ENCODE measurements at regions not wholly inside any gene's neighbourhood (a gene's known extent, or its start where the extent isn't known, plus 50 kb on each side); places are given as distances from the start of the nearest gene placed in this dataset.
"Not testable (repeated sequence)": the region's sequence is repeated elsewhere in the genome, so short reads cannot be mapped to it uniquely, and the experiment has no call there.

- no peak for DNase-seq (ENCODE audit: low read depth in 6 of 9, low spot score in 9 of 9)
- Histone ChIP-seq H3K9me3 (ENCODE audit: control insufficient read depth in 2 of 2, insufficient read depth in 1 of 2, low read length in 1 of 2) (peaks cover 0 to 3% of the 10 kb centered on the region in 2 donors), H3K36me3 (ENCODE audit: control insufficient read depth in 2 of 2, insufficient read depth in 2 of 2, low read length in 1 of 2) (no peaks in the 10 kb centered on the region), H3K27ac (ENCODE audit: low read depth in 1 of 2, low read length in 1 of 2) (no peak overlapping the region), H3K4me1 (ENCODE audit: control insufficient read depth in 2 of 2, insufficient read depth in 2 of 2, low read length in 2 of 2) (no peaks in the 10 kb centered on the region), H3K4me3 (ENCODE audit: low read length in 2 of 2) (no peak overlapping the region), H3K27me3 (ENCODE audit: control insufficient read depth in 2 of 2, insufficient read depth in 1 of 2, low read length in 1 of 2) (no peaks in the 10 kb centered on the region)
- WGBS, result 69% methylated on average over 2 of the region's 2 CpGs
These were observed 888.8 kb upstream of the SOX11 start for GRCh38 chr2:4803396-4803795.

- H3K36me3 ChIP-seq (ENCODE audit: control insufficient read depth in 2 of 2, insufficient read depth in 2 of 2, low read length in 1 of 2); H3K4me3 ChIP-seq (ENCODE audit: low read length in 2 of 2); H3K9me3 ChIP-seq (ENCODE audit: control insufficient read depth in 2 of 2, insufficient read depth in 1 of 2, low read length in 1 of 2); H3K4me1 ChIP-seq (ENCODE audit: control insufficient read depth in 2 of 2, insufficient read depth in 2 of 2, low read length in 2 of 2); H3K27me3 ChIP-seq (ENCODE audit: control insufficient read depth in 2 of 2, insufficient read depth in 1 of 2, low read length in 1 of 2); DNase-seq (ENCODE audit: low read depth in 6 of 9, low spot score in 9 of 9); H3K27ac ChIP-seq (ENCODE audit: low read depth in 1 of 2, low read length in 1 of 2): not testable (repeated sequence)
These were observed 878.0 kb upstream of the SOX11 start for GRCh38 chr2:4814137-4814536.

- WGBS, result 76% methylated on average over 3 of the region's 3 CpGs
- Histone ChIP-seq H3K4me3 (ENCODE audit: low read length in 2 of 2) (no peak overlapping the region), H3K9me3 (ENCODE audit: control insufficient read depth in 2 of 2, insufficient read depth in 1 of 2, low read length in 1 of 2) (no peaks in the 10 kb centered on the region), H3K27me3 (ENCODE audit: control insufficient read depth in 2 of 2, insufficient read depth in 1 of 2, low read length in 1 of 2) (no peaks in the 10 kb centered on the region), H3K36me3 (ENCODE audit: control insufficient read depth in 2 of 2, insufficient read depth in 2 of 2, low read length in 1 of 2) (no peaks in the 10 kb centered on the region), H3K27ac (ENCODE audit: low read depth in 1 of 2, low read length in 1 of 2) (no peak overlapping the region), H3K4me1 (ENCODE audit: control insufficient read depth in 2 of 2, insufficient read depth in 2 of 2, low read length in 2 of 2) (no peaks in the 10 kb centered on the region)
- DNase-seq (ENCODE audit: low read depth in 6 of 9, low spot score in 9 of 9), result no peak
These were observed 864.3 kb upstream of the SOX11 start for GRCh38 chr2:4827836-4828235.

GRCh38 chr2:4828682-4829374 is 863.4 kb upstream of the SOX11 start:
- Histone ChIP-seq H3K27ac (ENCODE audit: low read depth in 1 of 2, low read length in 1 of 2) (no peak overlapping the region), H3K36me3 (ENCODE audit: control insufficient read depth in 2 of 2, insufficient read depth in 2 of 2, low read length in 1 of 2) (no peaks in the 10 kb centered on the region), H3K4me3 (ENCODE audit: low read length in 2 of 2) (no peak overlapping the region), H3K9me3 (ENCODE audit: control insufficient read depth in 2 of 2, insufficient read depth in 1 of 2, low read length in 1 of 2) (no peaks in the 10 kb centered on the region), H3K4me1 (ENCODE audit: control insufficient read depth in 2 of 2, insufficient read depth in 2 of 2, low read length in 2 of 2) (no peaks in the 10 kb centered on the region), H3K27me3 (ENCODE audit: control insufficient read depth in 2 of 2, insufficient read depth in 1 of 2, low read length in 1 of 2) (no peaks in the 10 kb centered on the region)
- no peak for DNase-seq (ENCODE audit: low read depth in 6 of 9, low spot score in 9 of 9)
- WGBS, result 95% methylated on average over 8 of the region's 8 CpGs

- no peak for DNase-seq (ENCODE audit: low read depth in 6 of 9, low spot score in 9 of 9)
- Histone ChIP-seq H3K4me3 (ENCODE audit: low read length in 2 of 2) (no peak overlapping the region), H3K4me1 (ENCODE audit: control insufficient read depth in 2 of 2, insufficient read depth in 2 of 2, low read length in 2 of 2) (no peaks in the 10 kb centered on the region), H3K36me3 (ENCODE audit: control insufficient read depth in 2 of 2, insufficient read depth in 2 of 2, low read length in 1 of 2) (no peaks in the 10 kb centered on the region), H3K9me3 (ENCODE audit: control insufficient read depth in 2 of 2, insufficient read depth in 1 of 2, low read length in 1 of 2) (no peaks in the 10 kb centered on the region), H3K27ac (ENCODE audit: low read depth in 1 of 2, low read length in 1 of 2) (no peak overlapping the region), H3K27me3 (ENCODE audit: control insufficient read depth in 2 of 2, insufficient read depth in 1 of 2, low read length in 1 of 2) (no peaks in the 10 kb centered on the region)
These were observed 860.4 kb upstream of the SOX11 start for GRCh38 chr2:4831751-4832150.

- no peak overlapping the region for H3K27ac ChIP-seq (ENCODE audit: low read depth in 1 of 2, low read length in 1 of 2)
- H3K9me3 ChIP-seq (ENCODE audit: control insufficient read depth in 2 of 2, insufficient read depth in 1 of 2, low read length in 1 of 2), result peaks cover 0 to 3% of the 10 kb centered on the region in 2 donors
- 94% methylated on average over 5 of the region's 5 CpGs for WGBS
- no peaks in the 10 kb centered on the region for H3K27me3 ChIP-seq (ENCODE audit: control insufficient read depth in 2 of 2, insufficient read depth in 1 of 2, low read length in 1 of 2)
- H3K36me3 ChIP-seq (ENCODE audit: control insufficient read depth in 2 of 2, insufficient read depth in 2 of 2, low read length in 1 of 2), result no peaks in the 10 kb centered on the region
- DNase-seq (ENCODE audit: low read depth in 6 of 9, low spot score in 9 of 9), result no peak
- H3K4me1 ChIP-seq (ENCODE audit: control insufficient read depth in 2 of 2, insufficient read depth in 2 of 2, low read length in 2 of 2), result no peaks in the 10 kb centered on the region
- H3K4me3 ChIP-seq (ENCODE audit: low read length in 2 of 2), result no peak overlapping the region
These were observed 859.5 kb upstream of the SOX11 start for GRCh38 chr2:4832642-4833041.

GRCh38 chr2:4838626-4839025 is 853.6 kb upstream of the SOX11 start:
- 82% methylated on average over 2 of the region's 2 CpGs for WGBS
- no peaks in the 10 kb centered on the region for H3K36me3 ChIP-seq (ENCODE audit: control insufficient read depth in 2 of 2, insufficient read depth in 2 of 2, low read length in 1 of 2)
- no peak overlapping the region for H3K4me3 ChIP-seq (ENCODE audit: low read length in 2 of 2)
- H3K27me3 ChIP-seq (ENCODE audit: control insufficient read depth in 2 of 2, insufficient read depth in 1 of 2, low read length in 1 of 2), result no peaks in the 10 kb centered on the region
- peaks cover 0 to 6% of the 10 kb centered on the region in 2 donors for H3K9me3 ChIP-seq (ENCODE audit: control insufficient read depth in 2 of 2, insufficient read depth in 1 of 2, low read length in 1 of 2)
- no peak for DNase-seq (ENCODE audit: low read depth in 6 of 9, low spot score in 9 of 9)
- H3K4me1 ChIP-seq (ENCODE audit: control insufficient read depth in 2 of 2, insufficient read depth in 2 of 2, low read length in 2 of 2), result no peaks in the 10 kb centered on the region
- no peak overlapping the region for H3K27ac ChIP-seq (ENCODE audit: low read depth in 1 of 2, low read length in 1 of 2)

- WGBS, result 79% methylated on average over 2 of the region's 2 CpGs
- H3K27ac ChIP-seq (ENCODE audit: low read depth in 1 of 2, low read length in 1 of 2), result no peak overlapping the region
- DNase-seq (ENCODE audit: low read depth in 6 of 9, low spot score in 9 of 9), result no peak
- no peaks in the 10 kb centered on the region for H3K27me3 ChIP-seq (ENCODE audit: control insufficient read depth in 2 of 2, insufficient read depth in 1 of 2, low read length in 1 of 2)
- peaks cover 0 to 10% of the 10 kb centered on the region in 2 donors for H3K9me3 ChIP-seq (ENCODE audit: control insufficient read depth in 2 of 2, insufficient read depth in 1 of 2, low read length in 1 of 2)
- H3K4me3 ChIP-seq (ENCODE audit: low read length in 2 of 2), result no peak overlapping the region
- H3K4me1 ChIP-seq (ENCODE audit: control insufficient read depth in 2 of 2, insufficient read depth in 2 of 2, low read length in 2 of 2), result no peaks in the 10 kb centered on the region
- no peaks in the 10 kb centered on the region for H3K36me3 ChIP-seq (ENCODE audit: control insufficient read depth in 2 of 2, insufficient read depth in 2 of 2, low read length in 1 of 2)
These were observed 851.4 kb upstream of the SOX11 start for GRCh38 chr2:4840791-4841190.

GRCh38 chr2:4844881-4845280 is 847.3 kb upstream of the SOX11 start:
- no peaks in the 10 kb centered on the region for H3K4me1 ChIP-seq (ENCODE audit: control insufficient read depth in 2 of 2, insufficient read depth in 2 of 2, low read length in 2 of 2)
- H3K4me3 ChIP-seq (ENCODE audit: low read length in 2 of 2), result no peak overlapping the region
- H3K36me3 ChIP-seq (ENCODE audit: control insufficient read depth in 2 of 2, insufficient read depth in 2 of 2, low read length in 1 of 2), result no peaks in the 10 kb centered on the region
- no peaks in the 10 kb centered on the region for H3K27me3 ChIP-seq (ENCODE audit: control insufficient read depth in 2 of 2, insufficient read depth in 1 of 2, low read length in 1 of 2)
- DNase-seq (ENCODE audit: low read depth in 6 of 9, low spot score in 9 of 9), result no peak
- no peak overlapping the region for H3K27ac ChIP-seq (ENCODE audit: low read depth in 1 of 2, low read length in 1 of 2)
- whole genome bisulfite sequencing, result 74% methylated on average over 6 of the region's 6 CpGs
- H3K9me3 ChIP-seq (ENCODE audit: control insufficient read depth in 2 of 2, insufficient read depth in 1 of 2, low read length in 1 of 2), result peaks cover 0 to 3% of the 10 kb centered on the region in 2 donors

- 90% methylated on average over 3 of the region's 3 CpGs for WGBS
- H3K9me3 ChIP-seq (ENCODE audit: control insufficient read depth in 2 of 2, insufficient read depth in 1 of 2, low read length in 1 of 2), result peaks cover 1 to 4% of the 10 kb centered on the region in 2 donors
- H3K27me3 ChIP-seq (ENCODE audit: control insufficient read depth in 2 of 2, insufficient read depth in 1 of 2, low read length in 1 of 2), result no peaks in the 10 kb centered on the region
- no peak for DNase-seq (ENCODE audit: low read depth in 6 of 9, low spot score in 9 of 9)
- H3K36me3 ChIP-seq (ENCODE audit: control insufficient read depth in 2 of 2, insufficient read depth in 2 of 2, low read length in 1 of 2), result no peaks in the 10 kb centered on the region
- H3K4me1 ChIP-seq (ENCODE audit: control insufficient read depth in 2 of 2, insufficient read depth in 2 of 2, low read length in 2 of 2), result no peaks in the 10 kb centered on the region
- no peak overlapping the region for H3K4me3 ChIP-seq (ENCODE audit: low read length in 2 of 2)
- no peak overlapping the region for H3K27ac ChIP-seq (ENCODE audit: low read depth in 1 of 2, low read length in 1 of 2)
These were observed 830.2 kb upstream of the SOX11 start for GRCh38 chr2:4862031-4862430.
